ENCODE measurements at regions not wholly inside any gene's neighbourhood (a gene's known extent, or its start where the extent isn't known, plus 50 kb on each side); places are given as distances from the start of the nearest gene placed in this dataset.

- no peaks in the 10 kb centered on the region for H3K27me3 ChIP-seq (ENCODE audit: insufficient read depth, poor library complexity, severe bottlenecking)
- no peak overlapping the region for H3K4me3 ChIP-seq (replicated peaks; ENCODE audit: insufficient read depth, low read length)
- no peak for TF ChIP-seq SPI1 (IDR thresholded peaks at IDR 0.05; ENCODE audit: borderline replicate concordance, low read depth)
- no peak for TF ChIP-seq POLR2AphosphoS5 (IDR thresholded peaks at IDR 0.05; ENCODE audit: low read depth)
- no peak for TF ChIP-seq REST (IDR thresholded peaks at IDR 0.05; ENCODE audit: insufficient replicate concordance, low read depth)
- no peak for TF ChIP-seq CTCF (IDR thresholded peaks at IDR 0.05; ENCODE audit: insufficient read depth, low read length)
- no peak for TF ChIP-seq GABPA (IDR thresholded peaks at IDR 0.05; ENCODE audit: low read depth)
- DNase-seq (ENCODE audit: low read depth in 1 of 2, low spot score in 1 of 2): no peak
- no peak overlapping the region for H3K27ac ChIP-seq (replicated peaks)
Measured at GRCh38 chr1:106225403-106225802, 831.1 kb upstream of the PRMT6 start.

- no peak for TF ChIP-seq SPI1 (IDR thresholded peaks at IDR 0.05; ENCODE audit: borderline replicate concordance, low read depth)
- TF ChIP-seq REST (IDR thresholded peaks at IDR 0.05; ENCODE audit: insufficient replicate concordance, low read depth): no peak
- TF ChIP-seq GABPA (IDR thresholded peaks at IDR 0.05; ENCODE audit: low read depth): no peak
- no peak for TF ChIP-seq CTCF (IDR thresholded peaks at IDR 0.05; ENCODE audit: insufficient read depth, low read length)
- TF ChIP-seq POLR2AphosphoS5 (IDR thresholded peaks at IDR 0.05; ENCODE audit: low read depth): no peak
- H3K4me3 ChIP-seq (replicated peaks; ENCODE audit: insufficient read depth, low read length): no peak overlapping the region
- no peak overlapping the region for H3K27ac ChIP-seq (replicated peaks)
- DNase-seq (ENCODE audit: low read depth in 1 of 2, low spot score in 1 of 2): no peak
- no peaks in the 10 kb centered on the region for H3K27me3 ChIP-seq (ENCODE audit: insufficient read depth, poor library complexity, severe bottlenecking)
Measured at GRCh38 chr1:106226550-106226949, 829.9 kb upstream of the PRMT6 start.

DNA sequence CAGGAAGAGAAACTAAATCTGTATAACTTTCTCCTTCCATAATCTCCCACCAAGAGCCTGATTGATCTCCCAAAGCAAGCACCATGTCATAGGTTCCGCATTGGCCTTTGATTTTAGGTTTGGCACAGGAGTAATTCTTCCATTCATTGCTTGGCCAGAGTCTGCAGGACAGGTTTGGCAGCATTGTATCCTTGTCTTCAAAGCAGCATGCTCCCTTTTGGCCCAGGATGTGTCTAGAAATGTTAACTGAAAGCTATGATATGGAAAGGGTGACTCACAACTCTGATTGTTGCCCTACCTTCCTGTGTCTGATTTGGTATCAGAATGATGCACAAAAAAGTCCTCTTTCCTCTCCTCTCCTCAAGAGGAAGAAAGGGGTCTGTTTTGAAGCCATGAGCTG, 824.3 kb upstream of the PRMT6 start:
- TF ChIP-seq CTCF (IDR thresholded peaks at IDR 0.05; ENCODE audit: insufficient read depth, low read length) (no peak), REST (IDR thresholded peaks at IDR 0.05; ENCODE audit: insufficient replicate concordance, low read depth) (no peak), POLR2AphosphoS5 (IDR thresholded peaks at IDR 0.05; ENCODE audit: low read depth) (no peak), SPI1 (IDR thresholded peaks at IDR 0.05; ENCODE audit: borderline replicate concordance, low read depth) (no peak), GABPA (IDR thresholded peaks at IDR 0.05; ENCODE audit: low read depth) (no peak)
- Histone ChIP-seq H3K27me3 (ENCODE audit: insufficient read depth, poor library complexity, severe bottlenecking) (no peaks in the 10 kb centered on the region), H3K27ac (replicated peaks) (no peak overlapping the region), H3K4me3 (replicated peaks; ENCODE audit: insufficient read depth, low read length) (no peak overlapping the region)
- DNase-seq (ENCODE audit: low read depth in 1 of 2, low spot score in 1 of 2): no peak
